Liver (tissue), 8 donors: ENCODE measurements at regions not wholly inside any gene's neighbourhood (a gene's known extent, or its start where the extent isn't known, plus 50 kb on each side); places are given as distances from the start of the nearest gene placed in this dataset.

Experiments
- DNase-seq: peaks from one replicate; pipeline ENCODE4 v3.0.0-alpha.2; 2017; ENCODE audit warnings: low spot score
- H3K27ac ChIP-seq, 2 donors: one replicate each; pipeline ENCODE4 v1.7.0; 2013; ENCODE audit warnings: inconsistent platforms in 2 of 2, low read length in 2 of 2, control low read depth in 1 of 2, low read depth in 1 of 2, mild to moderate bottlenecking in 1 of 2
- H3K27me3 ChIP-seq, 4 donors: one replicate each; pipeline versions ENCODE4 v1.6.1 to v1.7.0; 2013; ENCODE audit warnings: low read length in 3 of 4, inconsistent platforms in 1 of 4, mild to moderate bottlenecking in 1 of 4, moderate library complexity in 1 of 4; ENCODE audit not compliant: control insufficient read depth in 4 of 4, insufficient read depth in 4 of 4
- H3K36me3 ChIP-seq, 4 donors: one replicate each; pipeline versions ENCODE4 v1.6.1 to v1.7.0; 2013; ENCODE audit warnings: low read length in 3 of 4, mild to moderate bottlenecking in 3 of 4, low read depth in 1 of 4, moderate library complexity in 1 of 4; ENCODE audit not compliant: control insufficient read depth in 4 of 4, insufficient read depth in 3 of 4
- H3K4me1 ChIP-seq, 4 donors: one replicate each; pipeline versions ENCODE4 v1.6.1 to v1.7.0; 2013; ENCODE audit warnings: low read length in 3 of 4, mild to moderate bottlenecking in 3 of 4, moderate library complexity in 1 of 4; ENCODE audit not compliant: control insufficient read depth in 4 of 4, insufficient read depth in 4 of 4
- H3K4me3 ChIP-seq, 3 donors: one replicate each; pipeline versions ENCODE4 v1.6.1 to v1.7.0; 2013; ENCODE audit warnings: low read length in 3 of 3, control low read depth in 1 of 3, low read depth in 1 of 3, mild to moderate bottlenecking in 1 of 3
- H3K9ac ChIP-seq, 2 donors: one replicate each; pipeline ENCODE4 v1.7.0; 2013; ENCODE audit warnings: low read length in 2 of 2, mild to moderate bottlenecking in 2 of 2, moderate library complexity in 2 of 2, control low read depth in 1 of 2, low read depth in 1 of 2
- H3K9me3 ChIP-seq, 4 donors: one replicate each; pipeline versions ENCODE4 v1.6.1 to v1.7.0; 2013; ENCODE audit warnings: low read length in 3 of 4; ENCODE audit not compliant: control insufficient read depth in 4 of 4
- CTCF ChIP-seq: fragments of 150-350 bp; IDR thresholded peaks from 2 replicates; pipeline ENCODE4 v1.5.1; 2017; ENCODE audit warnings: improper control_type of control experiment, low read depth, low read length; ENCODE audit not compliant: missing input control
- EGR1 ChIP-seq, 2 donors: IDR thresholded peaks; 2 replicates each; pipeline ENCODE4 v1.6.1; 2016 to 2018; ENCODE audit warnings: antibody characterized with exemption in 2 of 2, low read depth in 2 of 2
- FOXA1 ChIP-seq: IDR thresholded peaks from 2 replicates; pipeline ENCODE4 v1.6.1; 2016; ENCODE audit warnings: antibody characterized with exemption
- FOXA2 ChIP-seq: IDR thresholded peaks from 2 replicates; pipeline ENCODE4 v1.6.1; 2016; ENCODE audit warnings: antibody characterized with exemption
- HNF4A ChIP-seq, 2 donors: conservative IDR thresholded peaks; 2 replicates each; pipeline ENCODE4 v1.6.1; 2016; ENCODE audit warnings: antibody characterized with exemption in 2 of 2, mild to moderate bottlenecking in 2 of 2
- HNF4G ChIP-seq: IDR thresholded peaks from 2 replicates; pipeline ENCODE4 v1.6.1; 2016; ENCODE audit warnings: antibody characterized with exemption
- JUND ChIP-seq, 2 donors: IDR thresholded peaks; 2 replicates each; pipeline ENCODE4 v1.6.1; 2016; ENCODE audit warnings: antibody characterized with exemption in 2 of 2
- NR2F2 ChIP-seq: IDR thresholded peaks from 2 replicates; pipeline ENCODE4 v1.6.1; 2016; ENCODE audit warnings: antibody characterized with exemption
- RAD21 ChIP-seq, 2 donors: IDR thresholded peaks; 2 replicates each; pipeline ENCODE4 v1.6.1; 2016; ENCODE audit warnings: antibody characterized with exemption in 2 of 2, mild to moderate bottlenecking in 2 of 2
- RXRA ChIP-seq, 2 donors: IDR thresholded peaks; 2 replicates each; pipeline ENCODE4 v1.6.1; 2017 to 2018; ENCODE audit warnings: antibody characterized with exemption in 2 of 2, mild to moderate bottlenecking in 1 of 2
- SP1 ChIP-seq: IDR thresholded peaks from 2 replicates; pipeline ENCODE4 v1.6.1; 2018; ENCODE audit warnings: antibody characterized with exemption, mild to moderate bottlenecking
- TAF1 ChIP-seq: conservative IDR thresholded peaks from 2 replicates; pipeline ENCODE4 v1.6.1; 2016; ENCODE audit warnings: antibody characterized with exemption, mild to moderate bottlenecking
- YY1 ChIP-seq: IDR thresholded peaks from 2 replicates; pipeline ENCODE4 v1.6.1; 2016; ENCODE audit warnings: antibody characterized with exemption, mild to moderate bottlenecking
- WGBS: extraction: QIAGEN DNeasy Blood & Tissue Kit; methylation state at CpG from one replicate; pipeline ENCODE4 v1.1.7; 2013; 5-methylcytosine and 5-hydroxymethylcytosine counted together
- TF ChIP-seq, protein P1 (sequence below): IDR thresholded peaks from 2 replicates; pipeline ENCODE4 v1.6.1; 2016; ENCODE audit warnings: antibody characterized with exemption, mild to moderate bottlenecking
- donor health status: healthy.
- donor health status: healthy.
- donor health status: healthy.
- donor health status: healthy.
- donor health status: healthy.

GRCh38 chr2:16777123-16777870, 111.7 kb upstream of the CYRIA start:
- no peak overlapping the region for H3K9ac ChIP-seq
- H3K9me3 ChIP-seq: no peaks in the 10 kb centered on the region
- WGBS: 92% methylated on average over 10 of the region's 10 CpGs
- no peak for TF ChIP-seq SP1
- TF ChIP-seq RAD21 (IDR thresholded peaks at IDR 0.05): no peak
- TF ChIP-seq HNF4G: no peak
- TF ChIP-seq TAF1: no peak
- TF ChIP-seq HNF4A (conservative IDR thresholded peaks at IDR 0.05): no peak
- no peak for TF ChIP-seq JUND (IDR thresholded peaks at IDR 0.05)
- TF ChIP-seq EGR1 (IDR thresholded peaks at IDR 0.05; ENCODE audit: low read depth in 2 of 2): no peak
- TF ChIP-seq YY1: no peak
- TF ChIP-seq CTCF: no peak
- no peak for TF ChIP-seq NR2F2
- no peak for TF ChIP-seq FOXA2
- TF ChIP-seq FOXA1: no peak
- TF ChIP-seq RXRA (IDR thresholded peaks at IDR 0.05): no peak
- TF ChIP-seq, protein P1, sequence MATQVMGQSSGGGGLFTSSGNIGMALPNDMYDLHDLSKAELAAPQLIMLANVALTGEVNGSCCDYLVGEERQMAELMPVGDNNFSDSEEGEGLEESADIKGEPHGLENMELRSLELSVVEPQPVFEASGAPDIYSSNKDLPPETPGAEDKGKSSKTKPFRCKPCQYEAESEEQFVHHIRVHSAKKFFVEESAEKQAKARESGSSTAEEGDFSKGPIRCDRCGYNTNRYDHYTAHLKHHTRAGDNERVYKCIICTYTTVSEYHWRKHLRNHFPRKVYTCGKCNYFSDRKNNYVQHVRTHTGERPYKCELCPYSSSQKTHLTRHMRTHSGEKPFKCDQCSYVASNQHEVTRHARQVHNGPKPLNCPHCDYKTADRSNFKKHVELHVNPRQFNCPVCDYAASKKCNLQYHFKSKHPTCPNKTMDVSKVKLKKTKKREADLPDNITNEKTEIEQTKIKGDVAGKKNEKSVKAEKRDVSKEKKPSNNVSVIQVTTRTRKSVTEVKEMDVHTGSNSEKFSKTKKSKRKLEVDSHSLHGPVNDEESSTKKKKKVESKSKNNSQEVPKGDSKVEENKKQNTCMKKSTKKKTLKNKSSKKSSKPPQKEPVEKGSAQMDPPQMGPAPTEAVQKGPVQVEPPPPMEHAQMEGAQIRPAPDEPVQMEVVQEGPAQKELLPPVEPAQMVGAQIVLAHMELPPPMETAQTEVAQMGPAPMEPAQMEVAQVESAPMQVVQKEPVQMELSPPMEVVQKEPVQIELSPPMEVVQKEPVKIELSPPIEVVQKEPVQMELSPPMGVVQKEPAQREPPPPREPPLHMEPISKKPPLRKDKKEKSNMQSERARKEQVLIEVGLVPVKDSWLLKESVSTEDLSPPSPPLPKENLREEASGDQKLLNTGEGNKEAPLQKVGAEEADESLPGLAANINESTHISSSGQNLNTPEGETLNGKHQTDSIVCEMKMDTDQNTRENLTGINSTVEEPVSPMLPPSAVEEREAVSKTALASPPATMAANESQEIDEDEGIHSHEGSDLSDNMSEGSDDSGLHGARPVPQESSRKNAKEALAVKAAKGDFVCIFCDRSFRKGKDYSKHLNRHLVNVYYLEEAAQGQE: no peak
- DNase-seq: no peak
- H3K27ac ChIP-seq: no peak overlapping the region
- no peaks in the 10 kb centered on the region for H3K27me3 ChIP-seq
- H3K4me3 ChIP-seq: no peak overlapping the region
- no peaks in the 10 kb centered on the region for H3K36me3 ChIP-seq
- peaks cover 0 to 23% (median 13%) of the 10 kb centered on the region in 4 donors for H3K4me1 ChIP-seq

GRCh38 chr2:16775899-16776231, 110.2 kb upstream of the CYRIA start:
- no peak for DNase-seq
- Histone ChIP-seq H3K4me1 (peaks cover 0 to 23% (median 13%) of the 10 kb centered on the region in 4 donors), H3K36me3 (no peaks in the 10 kb centered on the region), H3K4me3 (no peak overlapping the region), H3K27ac (no peak overlapping the region), H3K9me3 (no peaks in the 10 kb centered on the region), H3K27me3 (no peaks in the 10 kb centered on the region), H3K9ac (no peak overlapping the region)
- TF ChIP-seq EGR1 (IDR thresholded peaks at IDR 0.05; ENCODE audit: low read depth in 2 of 2): peak in 1 of 2 donors; percentile 11
- no peak for TF ChIP-seq TAF1
- WGBS: 27% methylated on average over 1 of the region's 1 CpG
